GM12872 (cell line): ENCODE measurements at regions not wholly inside any gene's neighbourhood (a gene's known extent, or its start where the extent isn't known, plus 50 kb on each side); places are given as distances from the start of the nearest gene placed in this dataset.

Experiments used
- CTCF ChIP-seq: IDR thresholded peaks from 3 replicates; pipeline ENCODE4 v1.5.1; 2011; ENCODE audit warnings: low read depth, mild to moderate bottlenecking, low read length, moderate library complexity; ENCODE audit not compliant: insufficient read depth

- no peak for TF ChIP-seq CTCF
Measured at GRCh38 chr6:144392536-144392935, 107.4 kb downstream of the UTRN start.

- no peak for TF ChIP-seq CTCF
Measured at GRCh38 chr6:144394210-144394609, 109.1 kb downstream of the UTRN start.

- TF ChIP-seq CTCF: no peak
Measured at GRCh38 chr6:144395014-144395413, 109.9 kb downstream of the UTRN start.

- no peak for TF ChIP-seq CTCF
Measured at GRCh38 chr6:144395826-144396225, 110.7 kb downstream of the UTRN start.

- TF ChIP-seq CTCF: no peak
Measured at GRCh38 chr6:144397141-144397540, 112.0 kb downstream of the UTRN start.

GRCh38 chr6:144400321-144400720 lies 115.2 kb downstream of the UTRN start:
- TF ChIP-seq CTCF: no peak

- TF ChIP-seq CTCF: no peak
Measured at GRCh38 chr6:144401736-144402733, 116.9 kb downstream of the UTRN start.
